Activated CD4-positive, alpha-beta T cell treated with anti-CD3 and anti-CD28 coated beads for 36 hours (primary cell): ENCODE measurements at regions not wholly inside any gene's neighbourhood (a gene's known extent, or its start where the extent isn't known, plus 50 kb on each side); places are given as distances from the start of the nearest gene placed in this dataset. TPM values are rescaled to one million over a fixed set of nuclear protein-coding genes. Genes with fewer than 3 reads are reported as not detected.

ENCODE experiments used
- ATAC-seq: fragments of 200-7000 bp; cut with Tn5 transposase; one replicate; pipeline ENCODE4 v1.10.0; 2021; ENCODE audit warnings: mild to moderate bottlenecking, moderate library complexity
- CTCF ChIA-PET: fragments of 350-600 bp; sonication (Branson Sonifier 250); formaldehyde crosslinking; loops from one replicate; lab custom pipeline; 2021; ENCODE audit warnings: antibody characterized with exemption; lab: Charles Lee
- POLR2A ChIA-PET: fragments of 350-600 bp; sonication (Branson Sonifier 250); formaldehyde crosslinking; loops from one replicate; lab custom pipeline; 2021; ENCODE audit warnings: antibody characterized with exemption, inconsistent platforms; lab: Charles Lee
- DNase-seq: peaks from one replicate; pipeline ENCODE4 v3.0.0-alpha.2; 2020
- H3K27ac Mint-ChIP-seq: one replicate; pipeline ENCODE4 v1.8.0; 2021; ENCODE audit warnings: mixed read lengths
- H3K27me3 Mint-ChIP-seq: one replicate; pipeline ENCODE4 v1.8.0; 2021; ENCODE audit warnings: mixed read lengths
- H3K36me3 Mint-ChIP-seq: one replicate; pipeline ENCODE4 v1.8.0; 2021; ENCODE audit warnings: low read depth, mixed read lengths
- H3K4me1 Mint-ChIP-seq: one replicate; pipeline ENCODE4 v1.8.0; 2021; ENCODE audit warnings: mixed read lengths
- H3K4me3 Mint-ChIP-seq: one replicate; pipeline ENCODE4 v1.8.0; 2021; ENCODE audit warnings: mild to moderate bottlenecking, moderate library complexity, mixed read lengths
- H3K9me3 Mint-ChIP-seq: one replicate; pipeline ENCODE4 v1.8.0; 2021; ENCODE audit warnings: low read depth, mixed read lengths
- intact Hi-C, 2 experiments: fragments of 100-400 bp; cut with DNase I in 1 of 2; cut with micrococcal nuclease in 1 of 2; formaldehyde crosslinking; loops; one replicate each; pipeline versions ENCODE4 v1.14.2 to v1.15.1; 2022 to 2024; cut with DNase I, micrococcal nuclease
- microRNA-seq: library from miRNA; unstranded; fragments of <30 nt; microRNA quantifications from one replicate; pipeline ENCODE4 v1.2.0, GENCODE V29; 2021; ENCODE audit warnings: borderline replicate concordance

- POLR2A ChIA-PET: no interaction called here
- H3K27ac Mint-ChIP-seq: no peak overlapping the region
- H3K9me3 Mint-ChIP-seq: peaks cover 9% of the 10 kb centered on the region
- intact Hi-C loops: no loop called here
- DNase-seq (no peak), ATAC-seq (no peak)
- H3K27me3 Mint-ChIP-seq: no peaks in the 10 kb centered on the region
- no peak overlapping the region for H3K4me3 Mint-ChIP-seq
- H3K36me3 Mint-ChIP-seq: no peaks in the 10 kb centered on the region
- no peaks in the 10 kb centered on the region for H3K4me1 Mint-ChIP-seq
- CTCF ChIA-PET: no interaction called here
These were observed 1253.0 kb upstream of the PCDH7 start for GRCh38 chr4:29467044-29467717.

Small RNA genes lying in the stretch of these regions (microRNA-seq; reads per million reads assigned to microRNA genes)
- gene MIR4275: not detected
